SKM-1 treated with dmso at 0.1 percent for 144 hours (cell line): ENCODE measurements at regions not wholly inside any gene's neighbourhood (a gene's known extent, or its start where the extent isn't known, plus 50 kb on each side); places are given as distances from the start of the nearest gene placed in this dataset.
"Not testable (repeated sequence)": the region's sequence is repeated elsewhere in the genome, so short reads cannot be mapped to it uniquely, and the experiment has no call there.

ENCODE experiments used
- DNase-seq: peaks from one replicate; lab custom pipeline; 2025; ENCODE audit not compliant: unreplicated experiment; lab: John Stamatoyannopoulos, UW

- no peak for DNase-seq
Measured at GRCh38 chr13:86409466-86410241, 610.4 kb upstream of the SLITRK6 start.

GRCh38 chr13:86425170-86425815, 626.1 kb upstream of the SLITRK6 start:
- no peak for DNase-seq

GRCh38 chr13:86426437-86426836, 627.2 kb upstream of the SLITRK6 start:
- no peak for DNase-seq

GRCh38 chr13:86429756-86430155, 630.5 kb upstream of the SLITRK6 start:
- no peak for DNase-seq

GRCh38 chr13:86438034-86438433, 638.8 kb upstream of the SLITRK6 start:
- no peak for DNase-seq

- no peak for DNase-seq
Measured at GRCh38 chr13:86445206-86445605, 646.0 kb upstream of the SLITRK6 start.

- DNase-seq, result no peak
Measured at GRCh38 chr13:86445672-86446071, 646.5 kb upstream of the SLITRK6 start.

GRCh38 chr13:86446311-86446710, 647.1 kb upstream of the SLITRK6 start:
- no peak for DNase-seq

GRCh38 chr13:86447479-86447878, 648.3 kb upstream of the SLITRK6 start:
- DNase-seq, result no peak

- DNase-seq, result no peak
Measured at GRCh38 chr13:86462011-86462410, 662.8 kb upstream of the SLITRK6 start.

- no peak for DNase-seq
Measured at GRCh38 chr13:86464193-86464592, 665.0 kb upstream of the SLITRK6 start.

GRCh38 chr13:86474971-86475370, 675.8 kb upstream of the SLITRK6 start:
- no peak for DNase-seq

GRCh38 chr13:86476656-86477055, 677.4 kb upstream of the SLITRK6 start:
- DNase-seq, result no peak

GRCh38 chr13:86486582-86486981, 687.4 kb upstream of the SLITRK6 start:
- DNase-seq, result no peak

- no peak for DNase-seq
Measured at GRCh38 chr13:86491121-86491520, 691.9 kb upstream of the SLITRK6 start.

- not testable (repeated sequence) for DNase-seq
Measured at GRCh38 chr13:86501931-86502330, 702.7 kb upstream of the SLITRK6 start.

GRCh38 chr13:86510792-86511191, 711.6 kb upstream of the SLITRK6 start:
- DNase-seq, result no peak

GRCh38 chr13:86541461-86541860, 742.2 kb upstream of the SLITRK6 start:
- no peak for DNase-seq

- DNase-seq, result peak; percentile 75
Measured at GRCh38 chr13:86554066-86554465, 754.8 kb upstream of the SLITRK6 start.

GRCh38 chr13:86559901-86560300, 760.7 kb upstream of the SLITRK6 start:
- no peak for DNase-seq

GRCh38 chr13:86562866-86563265, 763.6 kb upstream of the SLITRK6 start:
- DNase-seq, result no peak

- DNase-seq, result no peak
Measured at GRCh38 chr13:86563308-86563707, 764.1 kb upstream of the SLITRK6 start.

- no peak for DNase-seq
Measured at GRCh38 chr13:86567119-86567518, 767.9 kb upstream of the SLITRK6 start.
